HUDEP-2 (cell line): ENCODE measurements at regions not wholly inside any gene's neighbourhood (a gene's known extent, or its start where the extent isn't known, plus 50 kb on each side); places are given as distances from the start of the nearest gene placed in this dataset.
A peak's percentile ranks its signal among the peaks of the same experiment; 100 is the strongest.

Experiments
- DNase-seq, 76 experiments: peaks; one replicate each; lab custom pipeline; 2025; ENCODE audit not compliant: unreplicated experiment in 76 of 76; lab: John Stamatoyannopoulos, UW

DNA sequence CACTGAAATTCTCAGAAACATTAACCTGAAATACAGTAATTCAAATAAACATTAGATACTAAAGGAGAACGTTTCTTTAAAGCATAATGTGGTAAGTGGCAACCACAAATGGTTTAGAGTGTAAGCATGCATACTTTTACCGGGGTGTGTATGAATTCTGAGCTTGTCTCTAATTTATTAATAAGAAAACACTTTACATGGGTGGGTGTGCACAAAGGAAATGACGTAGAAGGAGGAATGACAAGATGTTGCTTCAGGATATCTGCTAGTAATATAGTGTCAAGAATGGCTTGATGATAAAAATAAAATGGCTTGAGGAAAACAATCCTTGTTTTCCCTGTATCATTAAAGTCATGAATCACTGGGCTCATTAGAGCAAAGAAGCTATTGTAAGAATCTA is 92.5 kb downstream of the ARL4A start:
- DNase-seq = no peak

GRCh38 chr7:12783421-12784095 is 96.1 kb downstream of the ARL4A start:
- DNase-seq = no peak

- DNase-seq = no peak
Measured at GRCh38 chr7:12785473-12785872, 98.0 kb downstream of the ARL4A start.

DNA sequence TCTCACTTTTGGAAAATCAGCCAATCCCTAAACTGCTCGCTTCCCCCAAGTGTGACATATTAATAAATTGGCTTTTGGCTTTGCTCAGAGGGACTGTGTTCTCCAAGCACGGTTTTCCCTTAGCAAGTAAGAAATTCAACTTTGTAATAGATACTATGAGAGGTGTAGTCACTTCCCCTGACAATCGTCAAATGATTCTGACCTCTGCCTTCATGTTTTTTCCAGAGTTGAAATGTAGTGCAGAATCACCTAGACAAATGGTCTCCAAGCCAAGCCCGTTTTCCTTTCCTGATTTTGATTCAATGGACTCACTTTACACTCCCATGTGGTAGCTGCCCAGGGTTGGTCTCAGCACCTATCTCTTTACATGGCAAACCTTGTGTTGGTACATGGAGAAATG is 99.1 kb downstream of the ARL4A start:
- no peak for DNase-seq

GRCh38 chr7:12788171-12788570 is 100.7 kb downstream of the ARL4A start:
- DNase-seq = no peak

- no peak for DNase-seq
Measured at GRCh38 chr7:12788591-12788990, 101.2 kb downstream of the ARL4A start.

DNA sequence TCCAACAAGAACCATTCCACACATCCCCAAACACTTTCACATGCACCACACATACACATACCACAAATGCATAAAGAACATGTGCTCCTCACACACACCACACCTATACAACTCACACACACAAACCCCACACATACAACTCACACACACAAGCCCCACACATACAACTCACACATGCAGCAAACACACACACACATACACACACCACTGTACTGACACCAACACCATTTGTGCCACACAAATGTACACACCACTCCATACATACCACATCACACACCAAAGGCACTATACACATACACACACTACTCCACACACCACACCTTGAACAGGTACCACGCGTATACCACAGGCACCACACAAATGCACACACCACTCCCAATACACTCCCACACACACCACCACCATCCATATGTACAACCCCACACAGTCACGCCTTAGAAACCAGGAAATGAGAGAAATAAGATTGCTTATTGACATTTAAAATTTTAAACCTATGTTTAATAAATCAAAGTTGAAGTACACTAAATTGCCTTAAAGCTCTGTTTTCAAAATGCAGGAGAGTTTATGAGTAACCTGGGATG is 107.4 kb downstream of the ARL4A start:
- DNase-seq = no peak

DNA sequence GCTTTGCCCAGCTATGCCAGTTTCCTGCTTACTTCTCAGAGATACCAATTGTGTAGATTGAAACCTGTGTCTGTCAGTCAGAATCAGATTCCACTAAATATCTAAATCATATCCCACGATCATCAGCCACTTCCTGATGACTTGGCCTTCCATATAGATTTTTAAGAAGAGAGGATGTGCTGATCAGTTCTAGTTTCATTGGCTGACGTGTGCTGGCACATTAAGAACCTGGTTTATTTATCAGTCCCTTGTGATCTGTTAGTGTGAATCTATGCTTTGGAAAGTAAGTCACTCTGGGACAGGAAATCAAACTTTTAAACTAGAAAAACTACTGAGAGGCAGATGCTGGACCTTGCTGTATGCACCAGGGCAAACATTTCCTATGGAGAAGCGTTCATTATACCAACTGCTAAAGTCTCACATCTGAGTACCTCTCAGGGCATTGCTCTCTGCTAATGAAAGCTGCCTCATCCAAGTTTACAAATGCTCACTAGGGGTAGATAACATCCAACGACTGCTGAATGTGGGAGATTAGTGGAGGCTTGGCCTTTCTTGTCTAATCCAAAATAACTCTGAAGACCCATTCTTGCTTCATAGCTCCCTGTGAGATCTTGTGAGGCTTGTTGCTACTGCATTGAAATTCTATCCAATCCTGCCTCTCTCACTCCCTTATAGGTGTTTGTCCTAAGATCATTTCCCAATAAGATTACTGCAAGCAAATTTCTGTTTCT is 109.1 kb downstream of the ARL4A start:
- peak in 28 of 76 experiments; percentile 3 to 47 (median 30) for DNase-seq

DNA sequence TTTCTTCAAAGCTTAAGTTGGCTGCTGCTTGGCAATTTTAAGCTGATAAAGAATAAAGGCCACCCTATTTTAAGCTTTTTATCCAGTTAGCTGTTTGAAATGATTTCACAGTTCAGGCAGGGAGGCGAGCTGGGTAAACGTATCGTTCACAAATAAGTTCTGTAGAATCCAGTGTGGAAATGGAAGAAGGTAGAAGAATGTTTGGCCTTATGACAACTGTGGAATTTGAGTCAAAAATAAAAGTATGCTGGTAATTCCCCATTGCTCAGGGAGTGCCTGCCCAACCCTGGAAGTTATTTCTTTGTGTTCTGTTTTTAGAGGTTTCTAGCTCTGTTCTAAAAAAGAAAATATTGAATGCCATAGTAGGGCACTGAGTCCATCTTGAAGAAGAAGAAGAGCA is 113.1 kb downstream of the ARL4A start:
- DNase-seq = no peak

- DNase-seq = peak in 1 of 76 experiments; percentile 5
Measured at GRCh38 chr7:12801107-12801506, 113.7 kb downstream of the ARL4A start.

DNA sequence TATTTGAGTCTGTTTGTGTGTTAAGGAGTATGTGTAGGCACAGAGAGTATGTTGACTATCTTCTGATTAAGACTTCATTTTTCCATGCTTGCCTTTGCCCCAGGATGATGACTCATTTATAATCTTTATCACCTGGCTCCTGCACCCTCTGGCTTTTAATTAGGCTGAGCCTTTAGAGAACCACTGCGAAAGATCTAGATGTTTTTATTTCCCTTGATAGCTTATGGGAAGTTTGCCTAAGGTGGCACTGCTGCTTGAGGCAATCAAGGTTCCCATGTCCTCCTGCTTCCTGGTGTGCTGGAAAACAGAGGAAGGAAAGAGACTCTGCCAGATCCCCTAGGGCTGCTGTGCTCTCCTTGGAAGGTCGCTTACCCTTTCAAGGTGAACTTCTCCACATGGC is 114.6 kb downstream of the ARL4A start:
- DNase-seq = peak in 5 of 76 experiments; percentile 1 to 40 (median 8)

DNA sequence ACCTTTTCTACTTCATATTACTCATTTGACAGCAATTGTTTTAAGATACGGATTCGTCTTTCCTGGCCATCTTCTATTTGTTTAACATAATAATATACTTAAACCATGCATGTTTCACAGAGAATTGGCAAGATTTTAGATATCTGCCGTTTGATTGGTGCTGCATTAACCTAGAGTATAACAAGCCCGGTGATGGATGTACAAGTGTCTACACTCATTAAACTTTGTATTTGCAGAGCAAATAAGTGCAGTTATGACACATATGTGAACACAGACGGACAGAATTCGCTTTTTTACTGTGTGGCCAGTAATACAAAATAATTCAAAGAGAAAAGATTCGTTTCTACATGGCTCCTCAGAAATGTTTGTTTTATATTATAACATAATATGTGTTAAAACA is 116.1 kb downstream of the ARL4A start:
- no peak for DNase-seq

GRCh38 chr7:12805518-12805928 is 118.1 kb downstream of the ARL4A start:
- peak in 1 of 76 experiments; percentile 5 for DNase-seq

DNA sequence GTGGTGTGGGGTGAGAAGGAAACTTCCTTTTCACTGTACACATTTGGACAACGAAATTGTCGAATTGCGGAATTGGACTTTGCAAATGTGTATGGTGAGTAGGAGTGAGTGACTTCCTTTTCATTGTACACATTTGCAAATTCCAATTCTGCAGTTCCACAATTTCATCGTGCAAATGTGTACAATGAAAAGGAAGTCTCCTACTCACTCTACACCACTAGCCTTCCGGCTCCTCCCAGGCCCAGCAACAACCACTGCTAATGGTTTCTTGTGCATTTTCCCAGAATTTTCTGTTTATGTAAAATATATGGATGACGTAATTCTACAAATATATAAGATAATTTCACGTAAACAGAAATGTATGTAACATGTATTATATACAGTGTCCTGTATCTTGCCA is 118.5 kb downstream of the ARL4A start:
- DNase-seq = no peak

- DNase-seq = no peak
Measured at GRCh38 chr7:12809476-12809875, 122.0 kb downstream of the ARL4A start.

DNA sequence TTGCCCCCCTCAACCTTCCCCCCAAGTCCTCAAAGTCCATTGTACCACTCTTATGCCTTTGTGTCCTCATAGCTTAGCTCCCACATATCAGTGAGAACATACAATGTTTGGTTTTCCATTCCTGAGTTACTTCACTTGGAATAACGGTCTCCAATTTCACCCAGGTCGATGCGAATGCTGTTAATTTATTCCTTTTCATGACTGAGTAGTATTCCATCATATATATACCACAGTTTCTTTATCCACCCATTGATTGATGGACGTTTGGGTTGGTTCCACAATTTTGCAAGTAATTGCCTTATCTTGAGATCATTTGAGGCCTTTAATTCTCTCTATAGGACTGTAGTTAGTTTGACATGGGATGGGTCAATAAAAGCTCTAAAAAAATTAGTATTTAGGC is 124.7 kb downstream of the ARL4A start:
- DNase-seq = no peak

- no peak for DNase-seq
Measured at GRCh38 chr7:12814107-12814506, 126.7 kb downstream of the ARL4A start.

- DNase-seq = no peak
Measured at GRCh38 chr7:12814828-12815227, 127.4 kb downstream of the ARL4A start.

DNA sequence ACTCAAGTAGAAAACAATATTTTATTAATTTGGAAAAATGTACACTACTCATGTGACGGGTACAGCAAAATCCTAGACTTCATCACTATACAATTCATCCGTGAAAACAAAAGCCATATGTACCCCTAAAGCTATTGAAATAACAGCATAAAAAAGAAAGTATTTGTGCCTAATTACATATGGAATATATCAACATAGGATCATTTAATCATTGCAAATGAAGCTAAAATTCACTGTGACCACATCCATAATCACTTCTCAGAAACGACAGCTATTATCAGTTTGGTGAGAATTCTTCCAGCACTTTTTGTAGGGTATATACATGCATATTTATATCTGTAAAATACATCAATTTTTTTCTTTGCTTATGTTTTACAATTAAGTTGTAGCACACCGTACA is 128.0 kb downstream of the ARL4A start:
- DNase-seq = no peak

DNA sequence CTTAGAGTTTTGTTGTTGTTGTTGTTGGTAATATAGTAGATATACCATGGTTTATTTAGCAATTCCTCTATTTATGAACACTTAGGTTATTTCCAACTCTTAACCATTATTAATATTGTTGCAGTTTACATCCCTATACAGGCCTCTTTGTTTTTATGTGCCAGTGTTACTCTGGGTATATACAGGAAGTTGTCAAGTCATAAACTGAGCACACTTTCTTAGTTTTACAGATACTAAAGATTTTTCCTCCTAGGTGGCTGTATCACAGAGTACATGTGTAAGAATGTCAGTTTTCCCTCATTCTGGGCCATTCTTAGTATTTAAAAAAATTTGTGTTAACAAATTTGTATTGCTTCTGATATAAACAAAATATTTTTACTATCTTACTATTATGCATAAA is 128.4 kb downstream of the ARL4A start:
- DNase-seq = no peak

DNA sequence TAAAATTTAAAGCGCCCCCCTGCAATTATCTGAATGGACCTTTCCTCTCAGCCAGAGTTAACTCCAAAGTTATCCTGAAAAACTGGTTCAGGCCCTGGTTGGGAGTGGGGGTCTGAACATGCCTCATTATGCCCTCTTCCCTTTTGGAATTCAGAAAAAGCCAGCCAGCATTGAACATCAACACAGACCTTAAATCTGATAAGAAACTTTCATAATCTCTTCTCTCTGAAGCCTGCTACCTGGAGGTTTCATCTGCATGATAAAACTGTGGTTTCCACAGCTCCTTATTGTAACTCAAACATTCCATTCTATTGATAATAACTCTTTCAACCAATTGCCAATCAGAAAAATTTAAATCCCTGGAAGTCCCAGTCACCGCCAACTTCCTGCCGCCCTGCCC is 133.3 kb downstream of the ARL4A start:
- DNase-seq = no peak

GRCh38 chr7:12821746-12822145 is 134.3 kb downstream of the ARL4A start:
- DNase-seq = no peak
